ENCODE measurements at regions not wholly inside any gene's neighbourhood (a gene's known extent, or its start where the extent isn't known, plus 50 kb on each side); places are given as distances from the start of the nearest gene placed in this dataset.

DNA sequence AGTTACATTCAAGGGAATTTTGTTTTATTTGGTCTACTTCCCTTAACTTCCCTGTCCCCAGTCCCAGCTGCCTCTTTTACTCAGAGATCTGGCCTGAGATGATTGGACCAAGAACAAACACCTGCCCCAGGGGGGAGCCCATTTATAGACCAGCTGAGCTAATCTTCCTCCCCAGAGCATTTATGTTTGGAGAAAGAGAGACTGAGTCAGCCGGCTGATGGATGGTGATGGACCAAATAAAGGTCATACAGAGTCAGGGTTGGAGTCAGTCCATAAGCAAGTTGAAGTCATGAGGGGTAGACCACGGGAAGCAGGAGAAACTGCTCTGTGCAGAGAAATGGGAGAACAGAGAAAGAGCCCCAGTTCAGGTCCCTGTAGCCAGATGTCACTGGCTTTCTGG, 77.7 kb downstream of the TMEM174 start:
- TF ChIP-seq CTCF (optimal IDR thresholded peaks at IDR 0.05 in 1 of 3, IDR thresholded peaks at IDR 0.05 in 1 of 3, conservative IDR thresholded peaks at IDR 0.05 in 1 of 3; ENCODE audit: extremely low read depth in 1 of 3, insufficient read depth in 2 of 3, low read length in 3 of 3) (no peak), EZH2 (IDR thresholded peaks at IDR 0.05; ENCODE audit: low read length) (no peak)
